DOHH2 (cell line): ENCODE measurements at regions not wholly inside any gene's neighbourhood (a gene's known extent, or its start where the extent isn't known, plus 50 kb on each side); places are given as distances from the start of the nearest gene placed in this dataset.

ENCODE experiments used
- H3F3A ChIP-seq: fragments of 200-600 bp; sonication (generic), shearing (Covaris generic); 2 replicates; pipeline ENCODE4 v1.6.0; 2016; ENCODE audit warnings: antibody characterized with exemption, mild to moderate bottlenecking; ENCODE audit not compliant: control insufficient read depth, insufficient read depth
- H3K27ac ChIP-seq: fragments of 200-600 bp; sonication (generic); 2 replicates; pipeline ENCODE4 v1.5.1; 2014; ENCODE audit warnings: low read depth, mild to moderate bottlenecking, low read length, moderate library complexity
- H3K27me3 ChIP-seq: fragments of 200-600 bp; sonication (generic); 2 replicates; pipeline ENCODE4 v1.6.1; 2014; ENCODE audit warnings: mild to moderate bottlenecking, low read length, mixed read lengths; ENCODE audit not compliant: control insufficient read depth
- H3K36me3 ChIP-seq: fragments of 200-600 bp; sonication (generic); 2 replicates; pipeline ENCODE4 v1.6.1; 2014; ENCODE audit warnings: mild to moderate bottlenecking, low read length, moderate library complexity, mixed read lengths; ENCODE audit not compliant: control insufficient read depth
- H3K4me1 ChIP-seq: fragments of 200-600 bp; sonication (generic); 2 replicates; pipeline ENCODE4 v1.6.1; 2014; ENCODE audit warnings: mild to moderate bottlenecking, low read length, mixed read lengths; ENCODE audit not compliant: control insufficient read depth
- H3K4me2 ChIP-seq: fragments of 200-600 bp; sonication (generic); 2 replicates; pipeline ENCODE4 v1.6.0; 2014; ENCODE audit warnings: mild to moderate bottlenecking, low read length, moderate library complexity
- H3K4me3 ChIP-seq: fragments of 200-600 bp; sonication (generic); 2 replicates; pipeline ENCODE4 v1.5.1; 2014; ENCODE audit warnings: mild to moderate bottlenecking, low read length, mixed read lengths
- H3K79me2 ChIP-seq: fragments of 200-600 bp; sonication (generic); 2 replicates; pipeline ENCODE4 v1.6.1; 2014; ENCODE audit warnings: mild to moderate bottlenecking, low read length, mixed read lengths; ENCODE audit not compliant: control insufficient read depth
- H3K9me2 ChIP-seq: fragments of 200-600 bp; sonication (generic); replicated peaks from 2 replicates; pipeline ENCODE4 v1.6.1; 2014; ENCODE audit warnings: mild to moderate bottlenecking, low read length, mixed read lengths; ENCODE audit not compliant: control insufficient read depth
- H3K9me3 ChIP-seq: fragments of 200-600 bp; sonication (generic); 2 replicates; pipeline ENCODE4 v1.6.1; 2014; ENCODE audit warnings: antibody characterized with exemption, low read length, mixed read lengths; ENCODE audit not compliant: control insufficient read depth, insufficient read depth
- H4K20me1 ChIP-seq: fragments of 200-600 bp; sonication (generic); 2 replicates; pipeline ENCODE4 v1.6.0; 2014; ENCODE audit warnings: low read depth, mild to moderate bottlenecking, antibody characterized with exemption, low read length, moderate library complexity; ENCODE audit not compliant: control insufficient read depth, insufficient read depth
- CTCF ChIP-seq: fragments of 200-600 bp; sonication (generic); IDR thresholded peaks from one replicate; pipeline ENCODE4 v1.5.1; 2014; ENCODE audit warnings: antibody characterized with exemption, mild to moderate bottlenecking, low read depth, low read length; ENCODE audit not compliant: poor library complexity, severe bottlenecking
- EZH2phosphoT487 ChIP-seq: fragments of 200-600 bp; sonication (generic); IDR thresholded peaks from 2 replicates; pipeline ENCODE4 v1.6.1; 2017; ENCODE audit warnings: borderline replicate concordance, mild to moderate bottlenecking, antibody characterized with exemption, low read length, moderate library complexity, mixed read lengths

- H3F3A ChIP-seq: no peaks in the 10 kb centered on the region
- H3K4me1 ChIP-seq: no peaks in the 10 kb centered on the region
- H3K36me3 ChIP-seq: no peaks in the 10 kb centered on the region
- H4K20me1 ChIP-seq: no peaks in the 10 kb centered on the region
- H3K9me2 ChIP-seq: no peaks in the 10 kb centered on the region
- H3K4me2 ChIP-seq: no peak overlapping the region
- peaks cover 7% of the 10 kb centered on the region; the same call in 1 of the 2 replicates for H3K9me3 ChIP-seq
- no peaks in the 10 kb centered on the region; the same call in 1 of the 2 replicates for H3K27me3 ChIP-seq
- no peaks in the 10 kb centered on the region for H3K79me2 ChIP-seq
- no peak overlapping the region for H3K27ac ChIP-seq
- no peak overlapping the region for H3K4me3 ChIP-seq
- TF ChIP-seq CTCF (no peak), EZH2phosphoT487 (no peak)
Observed at GRCh38 chr3:40867797-40868196, 331.5 kb upstream of the CTNNB1 start.

GRCh38 chr3:40869013-40869412 lies 330.3 kb upstream of the CTNNB1 start:
- no peak overlapping the region for H3K4me2 ChIP-seq
- no peaks in the 10 kb centered on the region for H3K79me2 ChIP-seq
- no peak overlapping the region for H3K27ac ChIP-seq
- no peaks in the 10 kb centered on the region for H3K9me2 ChIP-seq
- TF ChIP-seq CTCF (no peak), EZH2phosphoT487 (no peak)
- H3K9me3 ChIP-seq: peaks cover 7% of the 10 kb centered on the region; the same call in 1 of the 2 replicates
- no peaks in the 10 kb centered on the region; the same call in 1 of the 2 replicates for H3K27me3 ChIP-seq
- no peaks in the 10 kb centered on the region for H3K36me3 ChIP-seq
- no peaks in the 10 kb centered on the region for H3F3A ChIP-seq
- no peaks in the 10 kb centered on the region for H3K4me1 ChIP-seq
- H4K20me1 ChIP-seq: no peaks in the 10 kb centered on the region
- H3K4me3 ChIP-seq: no peak overlapping the region

- Histone ChIP-seq H3F3A (no peaks in the 10 kb centered on the region), H3K27ac (no peak overlapping the region)
- TF ChIP-seq CTCF: no peak
- no peak for TF ChIP-seq EZH2phosphoT487
Observed at GRCh38 chr3:40869939-40870338, 329.4 kb upstream of the CTNNB1 start.

More at GRCh38 chr3:40869939-40870338, 329.4 kb upstream of the CTNNB1 start:
- peaks cover 7% of the 10 kb centered on the region; the same call in 1 of the 2 replicates for H3K9me3 ChIP-seq
- no peak overlapping the region for H3K4me3 ChIP-seq
- H3K79me2 ChIP-seq: no peaks in the 10 kb centered on the region
- H4K20me1 ChIP-seq: no peaks in the 10 kb centered on the region
- H3K9me2 ChIP-seq: no peaks in the 10 kb centered on the region
- no peak overlapping the region for H3K4me2 ChIP-seq
- H3K4me1 ChIP-seq: no peaks in the 10 kb centered on the region
- H3K36me3 ChIP-seq: no peaks in the 10 kb centered on the region
- no peaks in the 10 kb centered on the region; the same call in 1 of the 2 replicates for H3K27me3 ChIP-seq
